ENCODE measurements at regions not wholly inside any gene's neighbourhood (a gene's known extent, or its start where the extent isn't known, plus 50 kb on each side); places are given as distances from the start of the nearest gene placed in this dataset.
"Not testable (repeated sequence)": the region's sequence is repeated elsewhere in the genome, so short reads cannot be mapped to it uniquely, and the experiment has no call there.

DNA sequence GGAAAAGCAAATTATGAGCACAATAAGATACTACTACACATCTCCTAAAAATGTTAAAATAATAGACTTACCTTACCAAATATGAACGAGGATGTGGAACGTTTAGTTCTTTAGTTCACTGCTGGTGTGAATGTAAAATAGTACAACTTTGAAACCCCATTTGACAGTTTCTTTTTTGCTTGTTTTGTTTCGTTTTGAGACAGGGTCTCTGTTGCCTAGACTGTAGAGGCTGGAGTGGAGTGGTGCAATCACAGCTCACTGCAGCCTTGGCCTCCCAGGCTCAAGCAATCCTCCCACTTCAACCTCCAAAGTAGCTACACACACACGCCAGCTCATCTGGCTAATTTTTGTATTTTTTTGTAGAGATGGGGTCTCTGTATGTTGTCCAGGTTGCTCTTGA, 136.4 kb upstream of the FAR2 start:
- H3K27me3 Mint-ChIP-seq, result peaks cover 4% of the 10 kb centered on the region

GRCh38 chr12:29017532-29017931, 131.5 kb upstream of the FAR2 start:
- not testable (repeated sequence) for H3K4me1 Mint-ChIP-seq, H3K27me3 Mint-ChIP-seq, H3K9me3 Mint-ChIP-seq, H3K4me3 Mint-ChIP-seq, H3K27ac Mint-ChIP-seq, H3K36me3 Mint-ChIP-seq

More for the DNA sequence above, 136.4 kb upstream of the FAR2 start:
- Mint-ChIP-seq H3K4me3 (no peak overlapping the region), H3K36me3 (no peaks in the 10 kb centered on the region), H3K27ac (no peak overlapping the region), H3K4me1 (no peaks in the 10 kb centered on the region), H3K9me3 (no peaks in the 10 kb centered on the region)

DNA sequence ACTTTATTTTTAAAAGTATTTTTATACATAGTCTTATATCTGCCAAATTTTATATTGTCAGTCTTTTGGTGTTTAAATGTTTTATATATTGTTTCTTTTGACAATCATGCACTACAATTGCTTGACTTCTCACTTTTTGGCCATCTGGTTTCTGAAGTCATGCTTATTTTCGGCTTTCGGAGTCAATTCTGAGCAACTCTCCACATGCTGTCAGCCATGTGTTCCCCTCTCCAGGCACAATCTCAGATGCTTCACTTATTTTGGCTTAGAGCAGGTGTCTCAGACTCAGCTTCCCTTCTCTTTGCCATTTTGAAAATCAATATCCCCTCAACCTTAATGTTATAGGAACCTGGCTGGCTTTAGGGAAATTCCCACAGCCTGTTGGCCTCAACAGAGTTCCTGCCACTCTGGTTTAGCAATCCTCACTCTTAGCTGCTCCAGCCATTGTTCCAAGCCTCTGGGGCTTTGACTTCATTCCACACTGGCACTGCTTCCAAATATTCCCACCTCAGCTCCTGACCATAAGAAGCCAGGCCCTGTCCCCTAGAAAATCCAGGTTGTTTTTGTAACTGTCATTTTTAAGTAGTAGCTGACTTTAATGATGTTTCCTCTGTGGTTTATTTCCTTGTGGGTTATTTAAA, 125.5 kb upstream of the FAR2 start:
- Mint-ChIP-seq H3K9me3 (peaks cover 2% of the 10 kb centered on the region), H3K27me3 (peaks cover 6% of the 10 kb centered on the region), H3K27ac (no peak overlapping the region), H3K4me3 (no peak overlapping the region), H3K36me3 (no peaks in the 10 kb centered on the region), H3K4me1 (peaks cover 10% of the 10 kb centered on the region)

- no peaks in the 10 kb centered on the region for H3K36me3 Mint-ChIP-seq
- peaks cover 10% of the 10 kb centered on the region for H3K4me1 Mint-ChIP-seq
- no peaks in the 10 kb centered on the region for H3K9me3 Mint-ChIP-seq
- H3K27me3 Mint-ChIP-seq, result peaks cover 8% of the 10 kb centered on the region
- H3K4me3 Mint-ChIP-seq, result no peak overlapping the region
- H3K27ac Mint-ChIP-seq, result no peak overlapping the region
These were observed 125.0 kb upstream of the FAR2 start for GRCh38 chr12:29024117-29024516.

DNA sequence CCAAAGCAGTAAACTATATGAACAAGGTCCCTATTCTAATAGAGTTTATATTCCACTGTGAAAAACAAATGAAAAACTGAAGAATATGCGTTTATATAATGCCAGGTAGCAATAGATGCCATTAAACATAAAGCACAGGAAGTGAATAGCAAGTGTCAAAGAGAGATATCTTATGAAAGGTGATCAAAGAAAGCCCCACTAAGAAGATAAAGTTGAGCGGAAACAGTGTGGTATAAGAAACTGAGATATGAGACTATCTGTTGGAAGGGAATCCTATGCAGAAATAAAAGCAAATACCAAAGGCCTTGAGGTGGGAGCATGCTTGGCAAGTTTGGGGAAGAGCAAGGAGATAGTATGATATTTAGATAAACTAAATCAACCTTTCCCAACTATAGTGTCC, 123.1 kb upstream of the FAR2 start:
- peaks cover 10% of the 10 kb centered on the region for H3K4me1 Mint-ChIP-seq
- H3K27ac Mint-ChIP-seq, result peak overlapping the region; percentile 38
- H3K9me3 Mint-ChIP-seq, result no peaks in the 10 kb centered on the region
- no peak overlapping the region for H3K4me3 Mint-ChIP-seq
- peaks cover 7% of the 10 kb centered on the region for H3K27me3 Mint-ChIP-seq
- H3K36me3 Mint-ChIP-seq, result no peaks in the 10 kb centered on the region

DNA sequence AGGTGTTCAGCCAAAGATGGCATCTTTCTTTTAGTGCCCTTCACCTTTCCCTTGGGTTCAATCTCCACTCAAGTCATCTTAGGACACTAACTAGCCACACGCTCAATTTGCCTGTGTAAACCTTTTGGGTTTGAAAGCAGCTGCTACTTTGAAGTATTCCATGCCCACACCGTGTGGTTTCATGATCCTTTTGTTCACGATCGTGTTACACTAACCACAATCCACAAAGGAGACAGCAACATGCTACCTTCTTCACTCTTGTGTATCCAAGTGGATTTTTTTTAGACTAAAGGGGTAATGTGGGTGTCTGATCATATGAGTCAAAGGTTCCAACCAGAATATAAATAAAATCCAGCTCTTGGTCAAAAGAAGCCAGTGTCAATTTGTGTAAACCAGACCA, 122.7 kb upstream of the FAR2 start:
- H3K9me3 Mint-ChIP-seq, result no peaks in the 10 kb centered on the region
- H3K4me1 Mint-ChIP-seq, result peaks cover 10% of the 10 kb centered on the region
- no peak overlapping the region for H3K4me3 Mint-ChIP-seq
- H3K27ac Mint-ChIP-seq, result no peak overlapping the region
- no peaks in the 10 kb centered on the region for H3K36me3 Mint-ChIP-seq
- H3K27me3 Mint-ChIP-seq, result peaks cover 5% of the 10 kb centered on the region

GRCh38 chr12:29029484-29029883, 119.6 kb upstream of the FAR2 start:
- H3K9me3 Mint-ChIP-seq, H3K27ac Mint-ChIP-seq, H3K36me3 Mint-ChIP-seq, H3K4me3 Mint-ChIP-seq, H3K4me1 Mint-ChIP-seq: not testable (repeated sequence)
- H3K27me3 Mint-ChIP-seq, result peaks cover 12% of the 10 kb centered on the region

GRCh38 chr12:29030006-29030405, 119.1 kb upstream of the FAR2 start:
- Mint-ChIP-seq H3K4me1 (peaks cover 10% of the 10 kb centered on the region), H3K9me3 (no peaks in the 10 kb centered on the region), H3K36me3 (no peaks in the 10 kb centered on the region), H3K27me3 (peaks cover 14% of the 10 kb centered on the region), H3K27ac (no peak overlapping the region), H3K4me3 (no peak overlapping the region)

GRCh38 chr12:29032446-29032845, 116.6 kb upstream of the FAR2 start:
- Mint-ChIP-seq H3K36me3 (no peaks in the 10 kb centered on the region), H3K27me3 (peaks cover 16% of the 10 kb centered on the region), H3K9me3 (no peaks in the 10 kb centered on the region), H3K4me3 (no peak overlapping the region), H3K4me1 (no peaks in the 10 kb centered on the region), H3K27ac (no peak overlapping the region)

DNA sequence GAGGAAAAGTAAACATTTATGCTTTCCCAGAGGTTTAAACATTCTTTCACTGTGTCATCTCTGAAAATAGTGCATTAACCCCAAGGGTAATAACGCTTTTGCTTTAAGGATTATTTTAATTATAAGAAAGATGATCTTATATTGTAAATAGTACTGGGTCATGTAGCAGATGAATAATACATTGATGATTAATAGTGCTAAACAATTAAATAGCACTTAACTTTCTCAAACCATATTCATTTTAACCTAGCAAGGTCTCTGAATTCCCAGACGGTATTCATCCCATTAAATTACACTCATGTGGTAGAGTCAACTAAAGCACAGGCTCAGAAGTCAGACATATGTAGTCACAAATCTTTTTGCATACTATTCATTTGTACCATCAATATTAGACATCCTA, 115.6 kb upstream of the FAR2 start:
- Mint-ChIP-seq H3K4me1 (no peaks in the 10 kb centered on the region), H3K27ac (no peak overlapping the region), H3K36me3 (no peaks in the 10 kb centered on the region), H3K4me3 (no peak overlapping the region), H3K27me3 (peaks cover 16% of the 10 kb centered on the region), H3K9me3 (no peaks in the 10 kb centered on the region)

DNA sequence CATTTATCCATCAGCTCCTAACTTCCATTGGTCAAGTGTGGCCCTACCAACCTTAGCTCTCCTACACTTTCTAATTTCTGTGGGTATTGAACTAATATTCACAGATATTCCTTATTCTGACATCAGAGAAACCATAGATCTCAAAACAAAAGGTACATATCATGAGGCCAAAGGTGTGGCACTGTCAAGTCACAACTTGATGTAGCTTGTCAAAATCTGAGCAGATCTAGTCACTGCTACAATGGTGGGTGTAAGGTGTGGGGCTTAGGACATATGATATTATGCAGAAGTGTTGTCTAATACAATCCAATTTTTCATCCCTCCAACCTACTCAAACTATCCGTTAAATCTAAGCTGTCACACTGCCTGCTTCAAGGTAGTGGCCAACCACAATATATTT, 114.0 kb upstream of the FAR2 start:
- no peaks in the 10 kb centered on the region for H3K4me1 Mint-ChIP-seq
- H3K9me3 Mint-ChIP-seq, result no peaks in the 10 kb centered on the region
- peaks cover 16% of the 10 kb centered on the region for H3K27me3 Mint-ChIP-seq
- no peaks in the 10 kb centered on the region for H3K36me3 Mint-ChIP-seq
- no peak overlapping the region for H3K27ac Mint-ChIP-seq
- H3K4me3 Mint-ChIP-seq, result no peak overlapping the region

- no peak overlapping the region for H3K4me3 Mint-ChIP-seq
These were observed 110.1 kb upstream of the FAR2 start for GRCh38 chr12:29039013-29039412.

GRCh38 chr12:29041621-29042020, 107.5 kb upstream of the FAR2 start:
- Mint-ChIP-seq H3K4me1 (no peaks in the 10 kb centered on the region), H3K27ac (no peak overlapping the region), H3K4me3 (no peak overlapping the region), H3K36me3 (no peaks in the 10 kb centered on the region), H3K9me3 (no peaks in the 10 kb centered on the region), H3K27me3 (peaks cover 19% of the 10 kb centered on the region)

More at GRCh38 chr12:29039013-29039412, 110.1 kb upstream of the FAR2 start:
- no peaks in the 10 kb centered on the region for H3K4me1 Mint-ChIP-seq
- H3K36me3 Mint-ChIP-seq, result no peaks in the 10 kb centered on the region
- no peaks in the 10 kb centered on the region for H3K9me3 Mint-ChIP-seq
- H3K27ac Mint-ChIP-seq, result no peak overlapping the region
- peaks cover 15% of the 10 kb centered on the region for H3K27me3 Mint-ChIP-seq

DNA sequence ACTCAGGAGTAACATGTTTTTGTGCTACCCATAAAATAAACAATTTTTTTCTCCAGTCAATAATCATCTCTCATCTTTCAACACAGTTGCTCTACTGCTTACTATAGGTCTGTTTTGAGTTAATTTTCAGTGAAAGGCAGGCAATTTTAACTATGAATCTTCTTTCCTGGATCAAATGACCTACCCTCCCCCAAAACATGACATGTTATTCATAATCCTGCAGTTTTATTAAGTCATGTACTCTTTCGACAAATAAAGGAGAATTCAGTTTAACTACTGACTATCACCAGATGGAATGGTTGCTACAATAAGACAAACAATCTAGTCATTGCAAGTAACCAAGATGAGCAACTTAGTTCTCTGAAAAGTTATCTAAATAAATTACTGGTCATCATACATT, 106.0 kb upstream of the FAR2 start:
- H3K27me3 Mint-ChIP-seq, result peaks cover 20% of the 10 kb centered on the region
- no peak overlapping the region for H3K4me3 Mint-ChIP-seq
- no peak overlapping the region for H3K27ac Mint-ChIP-seq
- H3K9me3 Mint-ChIP-seq, result no peaks in the 10 kb centered on the region
- H3K36me3 Mint-ChIP-seq, result no peaks in the 10 kb centered on the region
- no peaks in the 10 kb centered on the region for H3K4me1 Mint-ChIP-seq

GRCh38 chr12:29044799-29045198, 104.3 kb upstream of the FAR2 start:
- peaks cover 17% of the 10 kb centered on the region for H3K27me3 Mint-ChIP-seq
- no peaks in the 10 kb centered on the region for H3K4me1 Mint-ChIP-seq
- H3K9me3 Mint-ChIP-seq, result no peaks in the 10 kb centered on the region
- H3K36me3 Mint-ChIP-seq, result no peaks in the 10 kb centered on the region
- no peak overlapping the region for H3K27ac Mint-ChIP-seq
- H3K4me3 Mint-ChIP-seq, result no peak overlapping the region

DNA sequence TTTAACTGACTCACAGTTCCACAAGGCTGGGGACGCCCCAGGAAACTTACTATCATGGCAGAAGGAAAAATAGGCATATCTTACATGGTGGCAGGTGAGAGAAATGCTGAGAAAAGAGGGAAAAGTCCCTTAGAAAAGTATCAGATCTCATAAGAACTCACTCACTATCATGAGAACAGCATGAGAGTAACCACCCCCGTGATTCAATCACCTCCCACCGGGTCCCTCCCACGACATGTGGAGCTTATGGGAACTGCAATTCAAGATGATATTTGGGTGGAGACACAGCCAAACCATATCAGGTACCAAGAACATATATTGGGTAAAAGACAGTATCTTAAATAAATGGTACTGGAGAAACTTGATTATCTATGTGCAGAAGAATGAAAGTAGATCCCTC, 100.3 kb upstream of the FAR2 start:
- Mint-ChIP-seq H3K9me3 (no peaks in the 10 kb centered on the region), H3K4me3 (no peak overlapping the region), H3K27me3 (peaks cover 18% of the 10 kb centered on the region), H3K4me1 (no peaks in the 10 kb centered on the region), H3K27ac (no peak overlapping the region), H3K36me3 (no peaks in the 10 kb centered on the region)

DNA sequence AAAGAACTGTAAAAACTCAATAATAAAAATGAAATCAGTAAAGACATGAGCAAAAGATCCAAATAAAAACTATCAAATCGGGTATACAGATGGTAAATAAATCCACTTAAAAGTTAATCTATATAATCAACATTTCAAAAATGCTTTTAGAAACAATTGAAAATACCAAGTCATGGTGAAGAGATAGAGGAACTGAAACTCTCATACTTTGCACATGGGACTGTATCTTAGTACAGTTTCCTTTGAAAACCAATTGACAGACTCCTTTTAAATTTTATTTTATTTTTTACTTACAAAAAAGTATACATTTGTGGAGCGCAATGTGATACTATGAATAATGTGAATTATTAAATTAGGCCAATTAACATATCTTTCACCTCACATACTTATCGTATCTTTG, 98.6 kb upstream of the FAR2 start:
- Mint-ChIP-seq H3K36me3 (no peaks in the 10 kb centered on the region), H3K4me3 (no peak overlapping the region), H3K27me3 (peaks cover 14% of the 10 kb centered on the region), H3K4me1 (no peaks in the 10 kb centered on the region), H3K9me3 (no peaks in the 10 kb centered on the region), H3K27ac (no peak overlapping the region)

Data from activated naive CD4-positive, alpha-beta T cell treated with anti-CD3 and anti-CD28 coated beads, Interleukin-2, amount 50 U/mL, for 24 hours (primary cell).